RWPE2 (cell line): ENCODE measurements at regions not wholly inside any gene's neighbourhood (a gene's known extent, or its start where the extent isn't known, plus 50 kb on each side); places are given as distances from the start of the nearest gene placed in this dataset.
A peak's percentile ranks its signal among the peaks of the same experiment; 100 is the strongest.

Experiments used
- ATAC-seq: fragments of 200-7000 bp; cut with Tn5 transposase; 3 replicates; pipeline ENCODE4 v1.9.1; 2021; ENCODE audit warnings: low read depth
- DNase-seq: peaks from one replicate; pipeline ENCODE4 v3.0.0-alpha.2; 2020; ENCODE audit warnings: low spot score
- H3K27ac ChIP-seq: fragments of 450-650 bp; 2 replicates; pipeline ENCODE4 v1.5.1; 2017; ENCODE audit warnings: mild to moderate bottlenecking; ENCODE audit not compliant: poor library complexity, severe bottlenecking
- H3K27me3 ChIP-seq: fragments of 250-450 bp; sonication (Bioruptor Pico); 2 replicates; pipeline ENCODE4 v1.5.1; 2021; ENCODE audit warnings: mild to moderate bottlenecking, moderate library complexity; ENCODE audit not compliant: insufficient read depth, poor library complexity, severe bottlenecking
- H3K36me3 ChIP-seq: fragments of 250-450 bp; sonication (Bioruptor Pico); 2 replicates; pipeline ENCODE4 v1.5.1; 2020; ENCODE audit warnings: low read depth, mild to moderate bottlenecking, moderate library complexity
- H3K4me1 ChIP-seq: fragments of 250-450 bp; sonication (Bioruptor Pico); 2 replicates; pipeline ENCODE4 v1.5.1; 2021; ENCODE audit warnings: mild to moderate bottlenecking, moderate library complexity; ENCODE audit not compliant: insufficient read depth, poor library complexity, severe bottlenecking
- H3K4me3 ChIP-seq: fragments of 250-450 bp; sonication (Bioruptor Pico); 2 replicates; pipeline ENCODE4 v1.5.1; 2021; ENCODE audit warnings: mild to moderate bottlenecking, moderate library complexity; ENCODE audit not compliant: severe bottlenecking
- H3K9me3 ChIP-seq: fragments of 250-450 bp; sonication (Bioruptor Pico); 2 replicates; pipeline ENCODE4 v1.5.1; 2021; ENCODE audit warnings: mild to moderate bottlenecking, moderate library complexity; ENCODE audit not compliant: severe bottlenecking
- CTCF ChIP-seq: fragments of 450-650 bp; IDR thresholded peaks from one replicate; pipeline ENCODE4 v1.5.1; 2017; ENCODE audit warnings: mild to moderate bottlenecking, moderate library complexity; ENCODE audit not compliant: poor library complexity, severe bottlenecking

DNA sequence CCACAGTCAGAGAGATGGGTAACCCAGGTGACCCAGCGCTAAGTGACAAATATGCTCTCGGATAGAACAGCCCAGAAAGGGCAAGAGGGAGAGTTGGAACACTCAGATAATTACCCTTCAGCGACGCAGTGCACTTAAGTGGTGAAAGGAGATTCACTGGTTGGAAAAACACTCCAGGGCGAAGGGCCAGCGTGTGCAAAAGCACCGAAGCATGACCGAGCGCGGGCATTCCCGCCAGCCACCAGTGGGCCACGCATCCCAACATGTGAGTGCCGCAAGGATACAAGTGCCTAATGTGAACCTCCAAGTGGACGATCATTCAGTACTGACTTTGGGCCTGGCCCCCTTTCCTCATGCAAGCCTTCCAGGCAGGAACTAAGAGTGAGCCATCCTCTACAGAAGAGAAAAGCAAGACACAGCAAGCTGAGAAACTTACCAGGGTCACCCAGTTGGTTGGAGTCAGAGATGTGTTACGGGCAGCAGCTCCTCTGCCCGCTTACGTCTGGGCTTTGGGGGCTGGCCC is 258.4 kb downstream of the C16orf95 start:
- Histone ChIP-seq H3K9me3 (no peaks in the 10 kb centered on the region), H3K27me3 (no peaks in the 10 kb centered on the region), H3K27ac (no peak overlapping the region), H3K36me3 (no peaks in the 10 kb centered on the region), H3K4me3 (no peak overlapping the region), H3K4me1 (no peaks in the 10 kb centered on the region)
- DNase-seq (no peak), ATAC-seq (no peak)
- TF ChIP-seq CTCF, result no peak

DNA sequence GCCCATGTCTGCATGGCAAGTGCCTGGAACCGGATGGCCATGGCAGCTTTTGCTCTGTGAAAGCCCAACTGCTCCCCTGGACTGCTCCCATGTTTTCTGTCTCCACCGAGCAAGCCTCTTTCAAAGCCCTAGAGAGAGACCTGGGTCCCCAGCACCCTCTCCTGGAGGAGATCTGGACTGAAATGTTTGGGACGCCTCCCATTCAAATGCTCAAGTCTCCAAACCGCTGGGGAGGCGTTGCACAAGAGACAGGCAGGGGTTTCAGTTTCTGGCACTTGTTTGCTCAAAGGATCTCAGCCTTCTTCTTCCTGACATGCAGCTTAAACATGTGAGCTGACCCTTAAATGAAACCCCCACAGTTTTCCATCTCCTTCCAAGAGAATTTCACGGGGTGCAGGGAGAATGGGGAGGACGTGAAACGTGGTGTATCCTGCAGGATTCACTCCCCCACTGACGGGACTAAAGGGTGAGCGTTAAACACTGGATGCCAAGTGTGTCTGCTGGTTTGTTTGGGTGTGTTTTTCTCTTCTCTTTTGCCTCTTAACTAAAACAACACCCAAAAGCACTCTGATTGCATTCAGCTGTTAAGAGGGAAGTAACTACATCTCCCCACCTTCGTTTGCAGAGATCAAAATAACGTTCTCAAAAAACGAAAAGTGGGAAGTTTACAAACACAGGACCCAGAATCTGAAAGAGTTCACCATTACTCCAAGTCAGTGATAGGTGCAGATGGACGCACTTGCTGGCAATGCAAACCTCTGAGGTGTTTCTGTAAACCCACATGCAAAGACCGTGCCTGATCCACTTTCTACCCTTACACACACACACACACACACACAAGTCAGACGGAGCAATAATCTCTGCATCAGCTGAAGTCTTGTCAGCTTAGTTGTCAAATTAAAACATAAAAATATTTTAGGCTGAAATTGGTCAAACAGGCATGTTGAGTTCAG is 256.9 kb downstream of the C16orf95 start:
- ATAC-seq, result peak; percentile 29; the same call in 1 of the 3 replicates
- no peak for DNase-seq
- H3K27ac ChIP-seq, result no peak overlapping the region

DNA sequence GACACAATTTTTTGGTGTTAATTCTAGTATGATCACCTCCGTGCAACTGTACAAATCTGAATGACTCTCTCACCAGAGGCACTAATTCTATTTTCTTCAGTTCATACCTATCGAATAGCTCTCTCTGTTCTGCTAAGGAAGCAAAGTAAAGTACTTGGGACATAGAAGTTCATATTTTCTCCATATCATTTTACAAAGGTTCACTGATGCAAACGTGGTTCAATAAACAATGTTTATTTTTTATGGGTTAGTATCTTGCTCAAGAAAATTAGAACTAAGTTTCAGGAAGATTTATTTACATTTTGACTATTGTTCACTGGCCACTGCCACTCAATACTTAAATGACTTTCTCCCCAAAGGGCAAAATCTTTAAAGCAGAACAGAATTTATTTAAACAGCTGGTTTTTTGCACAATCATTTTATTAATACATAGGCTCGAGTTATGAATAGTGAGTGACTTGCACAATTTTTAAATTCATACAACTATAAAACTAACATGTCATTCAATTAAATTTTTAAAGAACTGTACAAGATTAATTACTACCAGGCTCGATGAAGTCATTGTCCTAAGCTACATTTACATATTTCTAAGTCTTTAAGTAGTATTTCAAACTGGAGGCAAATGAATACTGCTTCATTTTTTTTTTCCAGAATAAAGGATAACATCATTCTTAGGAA is 255.8 kb downstream of the C16orf95 start:
- no peak for ATAC-seq
- TF ChIP-seq CTCF, result no peak

More for the DNA sequence above, 256.9 kb downstream of the C16orf95 start:
- Histone ChIP-seq H3K4me1 (no peaks in the 10 kb centered on the region), H3K9me3 (no peaks in the 10 kb centered on the region), H3K4me3 (no peak overlapping the region), H3K36me3 (no peaks in the 10 kb centered on the region), H3K27me3 (no peaks in the 10 kb centered on the region)
- TF ChIP-seq CTCF, result peak; percentile 26

DNA sequence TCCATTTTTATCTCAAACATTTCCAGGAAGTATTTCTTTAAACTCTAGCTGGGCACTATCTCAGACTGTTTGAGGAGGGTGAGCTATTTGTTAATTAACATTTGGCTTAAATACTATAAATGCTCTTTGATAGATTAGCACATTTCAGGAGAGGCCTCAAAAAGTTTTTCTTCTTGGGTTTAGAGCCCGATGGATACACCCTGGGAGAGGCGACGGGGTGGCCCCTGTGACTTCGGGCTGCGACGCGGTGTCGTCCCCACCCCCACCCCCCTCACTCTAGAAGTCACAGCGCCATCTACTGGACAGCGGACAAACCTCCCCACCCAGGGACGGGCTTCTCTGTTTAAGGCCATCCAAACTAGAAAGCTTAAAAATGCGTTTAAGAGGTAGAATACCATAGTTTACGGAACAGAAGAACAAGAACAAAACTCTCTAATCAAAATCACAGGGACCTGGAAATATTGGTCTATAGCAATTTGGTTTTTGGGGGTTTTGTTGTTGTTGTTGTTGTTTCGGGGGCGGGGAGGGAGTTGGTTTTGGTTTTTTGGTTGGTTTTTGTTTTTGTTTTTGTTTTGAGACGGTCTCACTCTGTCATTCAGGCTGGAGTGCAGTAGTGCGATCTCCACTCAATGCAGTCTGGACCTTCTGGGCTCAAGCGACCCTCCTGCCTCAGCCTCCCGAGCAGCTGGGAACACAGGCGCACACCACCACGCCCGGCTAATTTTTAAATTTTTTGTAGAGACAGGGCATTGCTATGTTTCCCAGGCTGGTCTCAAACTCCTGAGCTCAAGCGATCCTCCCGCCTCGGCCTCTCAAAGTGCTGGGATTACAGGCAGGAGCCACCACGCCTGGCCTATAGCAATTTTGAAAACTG is 254.4 kb downstream of the C16orf95 start:
- DNase-seq, result no peak
- H3K9me3 ChIP-seq, result no peaks in the 10 kb centered on the region
- no peaks in the 10 kb centered on the region for H3K27me3 ChIP-seq
- ATAC-seq, result peak; percentile 75
- H3K36me3 ChIP-seq, result no peaks in the 10 kb centered on the region
- H3K4me1 ChIP-seq, result no peaks in the 10 kb centered on the region
- peak; percentile 95 for TF ChIP-seq CTCF
- H3K4me3 ChIP-seq, result no peak overlapping the region
- H3K27ac ChIP-seq, result no peak overlapping the region

More for the DNA sequence above, 255.8 kb downstream of the C16orf95 start:
- H3K27ac ChIP-seq, result no peak overlapping the region
- H3K36me3 ChIP-seq, result no peaks in the 10 kb centered on the region
- no peaks in the 10 kb centered on the region for H3K27me3 ChIP-seq
- H3K9me3 ChIP-seq, result no peaks in the 10 kb centered on the region
- no peaks in the 10 kb centered on the region for H3K4me1 ChIP-seq
- DNase-seq, result no peak
- no peak overlapping the region for H3K4me3 ChIP-seq
